K562 (cell line): ENCODE measurements at regions not wholly inside any gene's neighbourhood (a gene's known extent, or its start where the extent isn't known, plus 50 kb on each side); places are given as distances from the start of the nearest gene placed in this dataset.

Source experiments
- ATAC-seq: fragments of 200-7000 bp; cut with Tn5 transposase; 3 replicates; pipeline ENCODE4 v1.9.1; 2020; ENCODE audit warnings: moderate library complexity
- BruUV-seq: library from RNA; stranded (reverse); fragments of 400-500 nt; replicated peaks from 2 replicates; lab custom pipeline; 2021; lab: Mats Ljungman, UMichigan
- CTCF ChIA-PET: fragments of 300-600 bp; formaldehyde crosslinking; extraction: SDS; loops from one replicate; lab custom pipeline; 2021; ENCODE audit warnings: low intra/inter-chr PET ratio; lab: Yijun Ruan, JAX
- POLR2A ChIA-PET: fragments of 300-600, 350-650 bp; sonication (Branson Sonifier 250); formaldehyde crosslinking; extraction: SDS; loops from one replicate; lab custom pipeline; 2021; ENCODE audit warnings: antibody characterized with exemption, inconsistent platforms; lab: Yijun Ruan, JAX
- DNase-seq, 4 experiments: peaks; one replicate each; pipeline versions ENCODE4 v3.0.0 to v3.0.0-alpha.2; 2011 to 2018; ENCODE audit warnings: low spot score in 3 of 4, mixed read lengths in 3 of 4; ENCODE audit errors: extremely low read depth in 1 of 4
- FAIRE-seq: peaks from 2 replicates; lab custom pipeline; 2011; peaks lifted over from hg19 to GRCh38; lab: Jason Lieb, UNC
- H2AFZ ChIP-seq: 2 replicates; pipeline ENCODE4 v1.6.0; 2011; ENCODE audit warnings: low read depth, low read length, control low read depth, inconsistent platforms
- H3K27ac ChIP-seq: fragments of 200-600 bp; 3 replicates; pipeline ENCODE4 v1.8.0; 2011; ENCODE audit warnings: low read depth, mild to moderate bottlenecking, control low read depth, inconsistent platforms, low read length, moderate library complexity, mixed read lengths; ENCODE audit errors: extremely low read depth
- H3K27me3 ChIP-seq, 2 experiments: fragments of 300-600 bp in 1 of 2; 2 replicates in 1 of 2; 3 replicates in 1 of 2; pipeline versions ENCODE4 v1.6.0 to v1.8.0; 2011; ENCODE audit warnings: inconsistent platforms in 2 of 2, low read length in 2 of 2, mild to moderate bottlenecking in 1 of 2, mixed read lengths in 1 of 2, moderate library complexity in 1 of 2; ENCODE audit not compliant: control insufficient read depth in 2 of 2, insufficient read depth in 2 of 2
- H3K36me3 ChIP-seq: fragments of 300-600 bp; 3 replicates; pipeline ENCODE4 v1.8.0; 2011; ENCODE audit warnings: mild to moderate bottlenecking, low read length, inconsistent platforms; ENCODE audit not compliant: control insufficient read depth, insufficient read depth
- H3K4me1 ChIP-seq, 2 experiments: fragments of 200-600 bp in 1 of 2; replicated peaks in 1 of 2; 2 replicates in 1 of 2; 3 replicates in 1 of 2; pipeline versions ENCODE4 v1.5.1 to v1.8.0; 2011; ENCODE audit warnings: inconsistent platforms in 2 of 2, low read length in 2 of 2, mild to moderate bottlenecking in 1 of 2, mixed read lengths in 1 of 2, moderate library complexity in 1 of 2; ENCODE audit not compliant: control insufficient read depth in 2 of 2, insufficient read depth in 2 of 2
- H3K4me2 ChIP-seq: 2 replicates; pipeline ENCODE4 v1.6.1; 2011; ENCODE audit warnings: low read length, control low read depth, inconsistent platforms, mixed read lengths; ENCODE audit not compliant: insufficient read depth
- H3K4me3 ChIP-seq: fragments of 200-600 bp; sonication (generic), shearing (Covaris generic); 2 replicates; pipeline ENCODE4 v1.5.1; 2016; ENCODE audit warnings: control low read depth, inconsistent platforms
- H3K79me2 ChIP-seq: fragments of 200-600 bp; 3 replicates; pipeline ENCODE4 v1.8.0; 2011; ENCODE audit warnings: low read length, inconsistent platforms; ENCODE audit not compliant: control insufficient read depth, insufficient read depth
- H3K9ac ChIP-seq, 2 experiments: 2 replicates each; pipeline versions ENCODE4 v1.6.0 to v1.6.1; 2011; ENCODE audit warnings: low read depth in 2 of 2, low read length in 2 of 2, control low read depth in 1 of 2, inconsistent platforms in 1 of 2, mild to moderate bottlenecking in 1 of 2, mixed read lengths in 1 of 2; ENCODE audit not compliant: insufficient read depth in 1 of 2
- H3K9me1 ChIP-seq: one replicate; pipeline ENCODE4 v1.6.0; 2011; ENCODE audit warnings: inconsistent platforms, mild to moderate bottlenecking, low read length, moderate library complexity; ENCODE audit not compliant: control insufficient read depth, insufficient read depth
- H3K9me3 ChIP-seq: replicated peaks from 2 replicates; pipeline ENCODE4 v1.5.1; 2011; ENCODE audit warnings: low read depth, low read length, inconsistent platforms; ENCODE audit not compliant: control insufficient read depth, insufficient read depth
- H4K20me1 ChIP-seq: replicated peaks from 2 replicates; pipeline ENCODE4 v1.6.1; 2011; ENCODE audit warnings: low read length, inconsistent platforms, mixed read lengths; ENCODE audit not compliant: control insufficient read depth, insufficient read depth
- CEBPB ChIP-seq: fragments of 450-650 bp; IDR thresholded peaks from 2 replicates; pipeline ENCODE4 v1.6.1; 2016; ENCODE audit warnings: missing genetic modification characterization, missing compliant biosample characterization
- CREM ChIP-seq: IDR thresholded peaks from 2 replicates; pipeline ENCODE4 v1.6.1; 2014; ENCODE audit warnings: antibody characterized with exemption, low read depth
- ELF1 ChIP-seq: fragments of 200-800 bp; sonication (Bioruptor generic); IDR thresholded peaks from 2 replicates; pipeline ENCODE4 v1.6.1; 2016; ENCODE audit warnings: missing genetic modification characterization, missing compliant biosample characterization
- EP400 ChIP-seq: fragments of 450-650 bp; IDR thresholded peaks from 2 replicates; pipeline ENCODE4 v1.6.1; 2017; ENCODE audit warnings: antibody characterized with exemption, mild to moderate bottlenecking, moderate library complexity
- FOXJ3 ChIP-seq: sonication (generic); formaldehyde crosslinking; IDR thresholded peaks from 2 replicates; pipeline ENCODE4 v1.4.0; 2020; ENCODE audit warnings: mild to moderate bottlenecking, missing genetic modification reagents
- HNRNPUL1 ChIP-seq: fragments of 200-400 bp; formaldehyde crosslinking; IDR thresholded peaks from 2 replicates; pipeline ENCODE4 v1.6.1; 2017; ENCODE audit warnings: low read length
- ILK ChIP-seq: fragments of 450-650 bp; IDR thresholded peaks from 2 replicates; pipeline ENCODE4 v1.6.1; 2016; ENCODE audit warnings: missing genetic modification characterization, low read depth, mild to moderate bottlenecking, missing compliant biosample characterization, moderate library complexity, borderline replicate concordance
- KDM1A ChIP-seq, 2 experiments: fragments of 450-650 bp; IDR thresholded peaks; 2 replicates each; pipeline ENCODE4 v1.6.1; 2016; ENCODE audit warnings: mild to moderate bottlenecking in 2 of 2
- MBD2 ChIP-seq: sonication (generic); IDR thresholded peaks from 2 replicates; pipeline ENCODE4 v1.6.1; 2016; ENCODE audit warnings: low read depth, borderline replicate concordance
- MTA3 ChIP-seq: fragments of 450-650 bp; formaldehyde crosslinking; IDR thresholded peaks from 2 replicates; pipeline ENCODE4 v1.6.1; 2017; ENCODE audit warnings: mild to moderate bottlenecking, borderline replicate concordance
- TGIF2 ChIP-seq: sonication (generic); formaldehyde crosslinking; IDR thresholded peaks from 2 replicates; pipeline ENCODE4 v1.8.1; 2022; ENCODE audit warnings: mild to moderate bottlenecking, missing genetic modification reagents, moderate library complexity
- ZC3H8 ChIP-seq: fragments of 450-650 bp; IDR thresholded peaks from 2 replicates; pipeline ENCODE4 v1.6.1; 2017
- ZNF212 ChIP-seq: fragments of 450-650 bp; formaldehyde crosslinking; IDR thresholded peaks from 2 replicates; pipeline ENCODE4 v1.4.0; 2020; ENCODE audit warnings: mild to moderate bottlenecking
- ZNF76 ChIP-seq: fragments of 250-450 bp; sonication (Bioruptor Pico); IDR thresholded peaks from 2 replicates; pipeline ENCODE4 v1.4.0; 2020; ENCODE audit warnings: mild to moderate bottlenecking, moderate library complexity, borderline replicate concordance
- WGBS: fragments of 100-300 bp; shearing (Covaris generic); methylation state at CpG from one replicate; pipeline ENCODE4 v1.1.6; 2016; ENCODE audit warnings: low coverage, mixed read lengths; ENCODE audit not compliant: insufficient coverage; ENCODE audit errors: missing lambda C conversion rate; 5-methylcytosine and 5-hydroxymethylcytosine counted together
- in situ Hi-C: fragments of 300-500 bp; cut with MboI; formaldehyde crosslinking; loops from 4 replicates; pipeline ENCODE4 v1.15.0; 2018; ENCODE audit warnings: inconsistent platforms, mixed read lengths
- intact Hi-C: fragments of 100-400 bp; cut with micrococcal nuclease; formaldehyde crosslinking; loops from 2 replicates; pipeline ENCODE4 v1.14.2; 2022
- TF ChIP-seq, protein P1 (sequence below): sonication (generic); formaldehyde crosslinking; IDR thresholded peaks from 2 replicates; pipeline ENCODE4 v1.8.0; 2022; ENCODE audit warnings: missing genetic modification reagents, mild to moderate bottlenecking, moderate library complexity, borderline replicate concordance
- TF ChIP-seq, protein P2 (sequence below): sonication (generic); formaldehyde crosslinking; IDR thresholded peaks from 2 replicates; pipeline ENCODE4 v1.8.0; 2022; ENCODE audit warnings: mild to moderate bottlenecking, missing genetic modification reagents
- TF ChIP-seq, protein P3 (sequence below): IDR thresholded peaks from 3 replicates; pipeline ENCODE4 v1.6.1; 2011; ENCODE audit warnings: borderline replicate concordance, mild to moderate bottlenecking, moderate library complexity; ENCODE audit not compliant: insufficient read length; ENCODE audit errors: extremely low read depth

DNA sequence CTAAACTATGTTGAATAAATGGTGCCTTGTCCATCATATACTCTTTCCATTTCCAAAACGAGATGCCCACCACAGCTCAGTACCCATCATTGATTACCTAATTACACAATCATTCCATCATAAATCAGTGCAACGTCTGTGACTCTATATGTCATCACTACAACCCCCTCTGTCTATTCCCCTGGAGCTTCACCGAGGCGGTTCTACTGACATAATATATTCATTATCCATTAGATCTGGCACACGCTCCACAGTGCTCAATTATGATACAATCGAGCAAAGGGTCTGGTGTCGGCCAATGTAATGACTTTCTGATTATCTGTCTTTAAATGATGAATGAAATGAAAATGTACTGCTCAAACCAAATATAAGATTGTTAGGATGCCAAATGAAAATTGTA is 1737.7 kb upstream of the WWC1 start:
- H3K9ac ChIP-seq, result no peak overlapping the region
- no peak overlapping the region for H3K4me2 ChIP-seq
- H3K9me1 ChIP-seq, result no peaks in the 10 kb centered on the region
- no peaks in the 10 kb centered on the region for H3K4me1 ChIP-seq
- ChIA-PET CTCF (no interaction called here), POLR2A (no interaction called here)
- no peaks in the 10 kb centered on the region for H4K20me1 ChIP-seq
- H3K9me3 ChIP-seq, result no peaks in the 10 kb centered on the region
- no peaks in the 10 kb centered on the region for H3K79me2 ChIP-seq
- no peak for ATAC-seq
- no peak overlapping the region for H3K4me3 ChIP-seq
- no TSS peak for BruUV-seq
- in situ Hi-C loops, result no loop called here
- no peak overlapping the region for H3K27ac ChIP-seq
- WGBS, result 4% methylated on average over 7 of the region's 7 CpGs
- FAIRE-seq, result no peak
- DNase-seq, result no peak
- no peaks in the 10 kb centered on the region for H3K27me3 ChIP-seq
- H3K36me3 ChIP-seq, result no peaks in the 10 kb centered on the region
- intact Hi-C loops, result no loop called here
- no peak overlapping the region for H2AFZ ChIP-seq
- TF ChIP-seq EP400, result no peak
- no peak for TF ChIP-seq FOXJ3 (CRISPR knock-in tag)
- TF ChIP-seq, protein P1, sequence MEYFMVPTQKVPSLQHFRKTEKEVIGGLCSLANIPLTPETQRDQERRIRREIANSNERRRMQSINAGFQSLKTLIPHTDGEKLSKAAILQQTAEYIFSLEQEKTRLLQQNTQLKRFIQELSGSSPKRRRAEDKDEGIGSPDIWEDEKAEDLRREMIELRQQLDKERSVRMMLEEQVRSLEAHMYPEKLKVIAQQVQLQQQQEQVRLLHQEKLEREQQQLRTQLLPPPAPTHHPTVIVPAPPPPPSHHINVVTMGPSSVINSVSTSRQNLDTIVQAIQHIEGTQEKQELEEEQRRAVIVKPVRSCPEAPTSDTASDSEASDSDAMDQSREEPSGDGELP, result no peak
- no peak for TF ChIP-seq CEBPB (tag)
- TF ChIP-seq KDM1A (IDR thresholded peaks at IDR 0.05), result no peak
- TF ChIP-seq, protein P2, sequence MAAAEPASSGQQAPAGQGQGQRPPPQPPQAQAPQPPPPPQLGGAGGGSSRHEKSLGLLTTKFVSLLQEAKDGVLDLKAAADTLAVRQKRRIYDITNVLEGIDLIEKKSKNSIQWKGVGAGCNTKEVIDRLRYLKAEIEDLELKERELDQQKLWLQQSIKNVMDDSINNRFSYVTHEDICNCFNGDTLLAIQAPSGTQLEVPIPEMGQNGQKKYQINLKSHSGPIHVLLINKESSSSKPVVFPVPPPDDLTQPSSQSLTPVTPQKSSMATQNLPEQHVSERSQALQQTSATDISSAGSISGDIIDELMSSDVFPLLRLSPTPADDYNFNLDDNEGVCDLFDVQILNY (CRISPR knock-in tag), result no peak
- no peak for TF ChIP-seq HNRNPUL1
- TF ChIP-seq ZNF76 (CRISPR knock-in tag), result no peak
- no peak for TF ChIP-seq TGIF2 (CRISPR knock-in tag)
- TF ChIP-seq ILK, result no peak
- TF ChIP-seq, protein P3, sequence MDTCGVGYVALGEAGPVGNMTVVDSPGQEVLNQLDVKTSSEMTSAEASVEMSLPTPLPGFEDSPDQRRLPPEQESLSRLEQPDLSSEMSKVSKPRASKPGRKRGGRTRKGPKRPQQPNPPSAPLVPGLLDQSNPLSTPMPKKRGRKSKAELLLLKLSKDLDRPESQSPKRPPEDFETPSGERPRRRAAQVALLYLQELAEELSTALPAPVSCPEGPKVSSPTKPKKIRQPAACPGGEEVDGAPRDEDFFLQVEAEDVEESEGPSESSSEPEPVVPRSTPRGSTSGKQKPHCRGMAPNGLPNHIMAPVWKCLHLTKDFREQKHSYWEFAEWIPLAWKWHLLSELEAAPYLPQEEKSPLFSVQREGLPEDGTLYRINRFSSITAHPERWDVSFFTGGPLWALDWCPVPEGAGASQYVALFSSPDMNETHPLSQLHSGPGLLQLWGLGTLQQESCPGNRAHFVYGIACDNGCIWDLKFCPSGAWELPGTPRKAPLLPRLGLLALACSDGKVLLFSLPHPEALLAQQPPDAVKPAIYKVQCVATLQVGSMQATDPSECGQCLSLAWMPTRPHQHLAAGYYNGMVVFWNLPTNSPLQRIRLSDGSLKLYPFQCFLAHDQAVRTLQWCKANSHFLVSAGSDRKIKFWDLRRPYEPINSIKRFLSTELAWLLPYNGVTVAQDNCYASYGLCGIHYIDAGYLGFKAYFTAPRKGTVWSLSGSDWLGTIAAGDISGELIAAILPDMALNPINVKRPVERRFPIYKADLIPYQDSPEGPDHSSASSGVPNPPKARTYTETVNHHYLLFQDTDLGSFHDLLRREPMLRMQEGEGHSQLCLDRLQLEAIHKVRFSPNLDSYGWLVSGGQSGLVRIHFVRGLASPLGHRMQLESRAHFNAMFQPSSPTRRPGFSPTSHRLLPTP, result no peak
- TF ChIP-seq MBD2, result no peak
- TF ChIP-seq MTA3, result no peak
- TF ChIP-seq ELF1 (tag), result no peak
- TF ChIP-seq ZNF212, result no peak
- TF ChIP-seq ZC3H8, result no peak
- no peak for TF ChIP-seq CREM
